GM12892 (cell line): ENCODE measurements at regions not wholly inside any gene's neighbourhood (a gene's known extent, or its start where the extent isn't known, plus 50 kb on each side); places are given as distances from the start of the nearest gene placed in this dataset.

ENCODE experiments used
- POLR2A ChIP-seq: IDR thresholded peaks from 2 replicates; pipeline ENCODE4 v1.6.1; 2011; ENCODE audit warnings: low read depth, low read length, control low read depth
- POLR2AphosphoS5 ChIP-seq: IDR thresholded peaks from 2 replicates; pipeline ENCODE4 v1.6.1; 2011; ENCODE audit warnings: low read depth, low read length, control low read depth

DNA sequence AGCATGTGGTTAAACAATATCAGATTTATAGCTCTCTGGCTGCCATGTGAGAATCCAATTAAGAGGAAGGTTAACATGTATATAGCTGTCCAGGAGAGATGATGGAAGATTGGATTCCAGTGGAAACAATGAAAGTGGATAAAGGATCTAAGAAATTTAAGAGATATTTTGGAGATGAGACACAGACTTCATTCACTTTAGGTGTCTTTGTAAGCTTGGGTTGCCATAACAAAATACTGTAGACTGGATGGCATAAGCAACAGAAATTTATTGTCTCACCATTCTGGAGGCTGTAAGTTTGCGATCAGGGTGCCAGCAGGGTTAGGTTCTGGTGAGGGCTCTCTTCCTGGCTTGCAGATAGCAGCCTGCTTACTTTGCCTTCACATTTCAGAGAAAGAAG is 155.9 kb upstream of the MYOCD start:
- TF ChIP-seq POLR2AphosphoS5 (no peak), POLR2A (no peak)
